ENCODE measurements at regions not wholly inside any gene's neighbourhood (a gene's known extent, or its start where the extent isn't known, plus 50 kb on each side); places are given as distances from the start of the nearest gene placed in this dataset.
A peak's percentile ranks its signal among the peaks of the same experiment; 100 is the strongest.

DNA sequence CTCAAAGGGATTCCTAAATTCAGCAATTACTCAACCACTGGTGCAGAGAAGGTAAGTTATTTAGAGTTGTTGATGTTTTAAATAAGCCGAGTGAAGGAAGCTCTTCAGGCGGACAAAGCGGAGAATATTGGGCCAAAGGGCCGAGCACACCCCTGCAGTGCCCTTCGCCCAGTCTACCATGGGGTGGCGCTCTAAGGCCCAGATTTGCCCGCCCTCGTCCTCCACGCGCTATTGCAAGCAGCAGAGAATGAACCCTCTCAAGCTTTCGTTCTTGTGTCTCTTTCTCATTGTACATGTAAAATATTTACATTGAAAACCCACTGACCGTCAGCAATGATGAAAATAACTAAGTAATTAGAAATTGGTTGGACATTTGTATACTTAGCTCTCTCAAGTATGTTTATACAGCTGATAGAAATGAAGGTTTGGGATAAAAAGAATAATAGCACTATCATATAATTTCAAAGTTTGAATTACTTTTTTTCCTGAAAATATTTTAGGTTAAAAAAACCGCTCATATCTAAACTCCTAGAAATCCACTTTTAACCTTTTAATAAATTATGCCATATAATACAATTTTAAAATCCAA lies 195.0 kb upstream of the CEP162 start (continued):
- TF ChIP-seq, protein P1, sequence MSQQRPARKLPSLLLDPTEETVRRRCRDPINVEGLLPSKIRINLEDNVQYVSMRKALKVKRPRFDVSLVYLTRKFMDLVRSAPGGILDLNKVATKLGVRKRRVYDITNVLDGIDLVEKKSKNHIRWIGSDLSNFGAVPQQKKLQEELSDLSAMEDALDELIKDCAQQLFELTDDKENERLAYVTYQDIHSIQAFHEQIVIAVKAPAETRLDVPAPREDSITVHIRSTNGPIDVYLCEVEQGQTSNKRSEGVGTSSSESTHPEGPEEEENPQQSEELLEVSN (IDR thresholded peaks at IDR 0.05; ENCODE audit: borderline replicate concordance in 1 of 2, extremely low read depth in 1 of 2, insufficient read depth in 1 of 2, insufficient read length in 1 of 2, low read depth in 1 of 2, low read length in 1 of 2, poor library complexity in 1 of 2, severe bottlenecking in 1 of 2), result peak in 1 of 2 experiments; percentile 71
- TF ChIP-seq BCL6 (CRISPR knock-in tag; IDR thresholded peaks at IDR 0.05) (no peak), FOSL1 (tag; conservative IDR thresholded peaks at IDR 0.05) (no peak), ELF4 (CRISPR knock-in tag; IDR thresholded peaks at IDR 0.05) (no peak), ZNF174 (CRISPR knock-in tag; IDR thresholded peaks at IDR 0.05) (no peak), HLTF (IDR thresholded peaks at IDR 0.05) (no peak), RBM15 (IDR thresholded peaks at IDR 0.05; ENCODE audit: insufficient read depth, low read length) (no peak), STAG1 (CRISPR knock-in tag; IDR thresholded peaks at IDR 0.05; ENCODE audit: borderline replicate concordance) (peak; percentile 64; the same call in 1 of the 2 replicates), NR2C1 (IDR thresholded peaks at IDR 0.05) (no peak), NR2C1 (tag; IDR thresholded peaks at IDR 0.05) (no peak)
- TF ChIP-seq, protein P2, sequence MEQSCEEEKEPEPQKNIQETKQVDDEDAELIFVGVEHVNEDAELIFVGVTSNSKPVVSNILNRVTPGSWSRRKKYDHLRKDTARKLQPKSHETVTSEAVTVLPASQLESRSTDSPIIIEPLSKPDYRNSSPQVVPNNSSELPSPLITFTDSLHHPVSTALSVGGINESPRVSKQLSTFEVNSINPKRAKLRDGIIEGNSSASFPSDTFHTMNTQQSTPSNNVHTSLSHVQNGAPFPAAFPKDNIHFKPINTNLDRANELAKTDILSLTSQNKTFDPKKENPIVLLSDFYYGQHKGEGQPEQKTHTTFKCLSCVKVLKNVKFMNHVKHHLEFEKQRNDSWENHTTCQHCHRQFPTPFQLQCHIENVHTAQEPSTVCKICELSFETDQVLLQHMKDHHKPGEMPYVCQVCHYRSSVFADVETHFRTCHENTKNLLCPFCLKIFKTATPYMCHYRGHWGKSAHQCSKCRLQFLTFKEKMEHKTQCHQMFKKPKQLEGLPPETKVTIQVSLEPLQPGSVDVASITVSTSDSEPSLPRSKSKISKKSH (CRISPR knock-in tag; IDR thresholded peaks at IDR 0.05), result no peak
- TF ChIP-seq, protein P3, sequence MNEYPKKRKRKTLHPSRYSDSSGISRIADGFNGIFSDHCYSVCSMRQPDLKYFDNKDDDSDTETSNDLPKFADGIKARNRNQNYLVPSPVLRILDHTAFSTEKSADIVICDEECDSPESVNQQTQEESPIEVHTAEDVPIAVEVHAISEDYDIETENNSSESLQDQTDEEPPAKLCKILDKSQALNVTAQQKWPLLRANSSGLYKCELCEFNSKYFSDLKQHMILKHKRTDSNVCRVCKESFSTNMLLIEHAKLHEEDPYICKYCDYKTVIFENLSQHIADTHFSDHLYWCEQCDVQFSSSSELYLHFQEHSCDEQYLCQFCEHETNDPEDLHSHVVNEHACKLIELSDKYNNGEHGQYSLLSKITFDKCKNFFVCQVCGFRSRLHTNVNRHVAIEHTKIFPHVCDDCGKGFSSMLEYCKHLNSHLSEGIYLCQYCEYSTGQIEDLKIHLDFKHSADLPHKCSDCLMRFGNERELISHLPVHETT (CRISPR knock-in tag; conservative IDR thresholded peaks at IDR 0.05 in 1 of 2, IDR thresholded peaks at IDR 0.05 in 1 of 2), result no peak
- TF ChIP-seq, protein P4, sequence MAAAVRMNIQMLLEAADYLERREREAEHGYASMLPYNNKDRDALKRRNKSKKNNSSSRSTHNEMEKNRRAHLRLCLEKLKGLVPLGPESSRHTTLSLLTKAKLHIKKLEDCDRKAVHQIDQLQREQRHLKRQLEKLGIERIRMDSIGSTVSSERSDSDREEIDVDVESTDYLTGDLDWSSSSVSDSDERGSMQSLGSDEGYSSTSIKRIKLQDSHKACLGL (CRISPR knock-in tag; IDR thresholded peaks at IDR 0.05; ENCODE audit: borderline replicate concordance, poor library complexity, severe bottlenecking), result no peak

All from K562 (cell line).